ENCODE measurements at regions not wholly inside any gene's neighbourhood (a gene's known extent, or its start where the extent isn't known, plus 50 kb on each side); places are given as distances from the start of the nearest gene placed in this dataset.

GRCh38 chrX:115901241-115901640, 269.3 kb upstream of the AGTR2 start:
- Mint-ChIP-seq H3K27ac (no peak overlapping the region), H3K4me3 (no peak overlapping the region), H3K27me3 (ENCODE audit: insufficient read depth) (no peaks in the 10 kb centered on the region), H3K9me3 (no peaks in the 10 kb centered on the region), H3K4me1 (peaks cover 19% of the 10 kb centered on the region), H3K36me3 (ENCODE audit: low read depth) (peaks cover 40% of the 10 kb centered on the region)
- WGBS, 2 experiments (ENCODE audit: insufficient coverage in 1 of 2, insufficient read length in 1 of 2): 92% methylated on average over 2 of the region's 3 CpGs; no CpG with 5 or more reads in 1 of the 2 experiments
- Histone ChIP-seq H3K27ac (ENCODE audit: low read depth, low read length) (no peak overlapping the region), H3K36me3 (ENCODE audit: control insufficient read depth, insufficient read depth, low read length) (no peaks in the 10 kb centered on the region), H3K9ac (ENCODE audit: extremely low read depth, low read length, poor library complexity, severe bottlenecking) (no peak overlapping the region), H3K4me3 (ENCODE audit: low read length) (no peak overlapping the region), H3K9me3 (ENCODE audit: control insufficient read depth, low read length) (no peaks in the 10 kb centered on the region), H3K4me1 (ENCODE audit: control insufficient read depth, insufficient read depth, low read length) (no peaks in the 10 kb centered on the region), H3K27me3 (ENCODE audit: control insufficient read depth, insufficient read depth, low read length, poor library complexity, severe bottlenecking) (no peaks in the 10 kb centered on the region)
- no peak for TF ChIP-seq CTCF (conservative IDR thresholded peaks at IDR 0.05)
- no peak for DNase-seq

DNA sequence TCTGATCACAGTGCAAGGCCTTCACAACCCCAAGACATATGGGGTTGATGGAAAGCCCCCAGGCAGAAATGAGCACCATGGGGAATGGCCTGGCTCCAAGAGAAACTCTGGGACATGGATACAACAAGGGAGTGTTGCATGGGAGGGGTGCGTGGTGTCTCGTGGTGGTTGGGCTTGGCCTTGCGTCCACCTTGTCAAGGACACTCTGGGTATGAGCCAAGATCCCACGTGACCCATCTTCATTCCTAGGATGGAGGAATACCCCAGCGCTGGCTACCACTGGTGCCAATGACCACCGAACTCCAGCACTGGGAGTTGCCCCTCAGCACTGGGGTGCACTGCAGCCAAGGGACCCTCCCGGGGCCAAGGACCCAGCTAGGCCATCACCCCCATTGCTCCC, 267.5 kb upstream of the AGTR2 start:
- Histone ChIP-seq H3K36me3 (ENCODE audit: control insufficient read depth, insufficient read depth, low read length) (no peaks in the 10 kb centered on the region), H3K9me3 (ENCODE audit: control insufficient read depth, low read length) (no peaks in the 10 kb centered on the region), H3K9ac (ENCODE audit: extremely low read depth, low read length, poor library complexity, severe bottlenecking) (no peak overlapping the region), H3K27ac (ENCODE audit: low read depth, low read length) (no peak overlapping the region), H3K4me1 (ENCODE audit: control insufficient read depth, insufficient read depth, low read length) (no peaks in the 10 kb centered on the region), H3K27me3 (ENCODE audit: control insufficient read depth, insufficient read depth, low read length, poor library complexity, severe bottlenecking) (no peaks in the 10 kb centered on the region), H3K4me3 (ENCODE audit: low read length) (no peak overlapping the region)
- H3K27ac Mint-ChIP-seq: no peak overlapping the region
- TF ChIP-seq CTCF (conservative IDR thresholded peaks at IDR 0.05): no peak
- no peaks in the 10 kb centered on the region for H3K27me3 Mint-ChIP-seq (ENCODE audit: insufficient read depth)
- peaks cover 5% of the 10 kb centered on the region for H3K4me1 Mint-ChIP-seq
- WGBS, 2 experiments (ENCODE audit: insufficient coverage in 1 of 2, insufficient read length in 1 of 2): 90 to 98% methylated on average over 2 to 7 of the region's 7 CpGs
- H3K9me3 Mint-ChIP-seq: no peaks in the 10 kb centered on the region
- peaks cover 44% of the 10 kb centered on the region for H3K36me3 Mint-ChIP-seq (ENCODE audit: low read depth)
- no peak overlapping the region for H3K4me3 Mint-ChIP-seq
- DNase-seq: no peak

- Mint-ChIP-seq H3K27ac (no peak overlapping the region), H3K36me3 (ENCODE audit: low read depth) (peaks cover 40% of the 10 kb centered on the region), H3K4me3 (no peak overlapping the region), H3K9me3 (peaks cover 8% of the 10 kb centered on the region), H3K4me1 (peaks cover 7% of the 10 kb centered on the region), H3K27me3 (ENCODE audit: insufficient read depth) (no peaks in the 10 kb centered on the region)
- WGBS, 2 experiments (ENCODE audit: insufficient coverage in 1 of 2, insufficient read length in 1 of 2): 100% methylated on average over 2 of the region's 2 CpGs; no CpG with 5 or more reads in 1 of the 2 experiments
- H3K4me1 ChIP-seq (ENCODE audit: control insufficient read depth, insufficient read depth, low read length): no peaks in the 10 kb centered on the region
- no peak overlapping the region for H3K4me3 ChIP-seq (ENCODE audit: low read length)
- no peak overlapping the region for H3K27ac ChIP-seq (ENCODE audit: low read depth, low read length)
- no peak for TF ChIP-seq CTCF (conservative IDR thresholded peaks at IDR 0.05)
- no peak overlapping the region for H3K9ac ChIP-seq (ENCODE audit: extremely low read depth, low read length, poor library complexity, severe bottlenecking)
- no peak for DNase-seq
- peaks cover 13% of the 10 kb centered on the region for H3K9me3 ChIP-seq (ENCODE audit: control insufficient read depth, low read length)
- no peaks in the 10 kb centered on the region for H3K27me3 ChIP-seq (ENCODE audit: control insufficient read depth, insufficient read depth, low read length, poor library complexity, severe bottlenecking)
- no peaks in the 10 kb centered on the region for H3K36me3 ChIP-seq (ENCODE audit: control insufficient read depth, insufficient read depth, low read length)
These were observed 264.3 kb upstream of the AGTR2 start for GRCh38 chrX:115906276-115906675.

All from endodermal cell (in vitro differentiated cells).